OCI-LY3 (cell line): ENCODE measurements at regions not wholly inside any gene's neighbourhood (a gene's known extent, or its start where the extent isn't known, plus 50 kb on each side); places are given as distances from the start of the nearest gene placed in this dataset.
A peak's percentile ranks its signal among the peaks of the same experiment; 100 is the strongest.

Source experiments
- H2AFZ ChIP-seq: fragments of 200-600, 300-600 bp; shearing (Covaris generic); 2 replicates; pipeline ENCODE4 v1.6.0; 2014; ENCODE audit warnings: antibody characterized with exemption, low read depth, low read length
- H3K27ac ChIP-seq: fragments of 200-600, 300-600 bp; sonication (generic); 2 replicates; pipeline ENCODE4 v1.5.1; 2014; ENCODE audit warnings: mild to moderate bottlenecking, low read length, moderate library complexity, mixed read lengths
- H3K27me3 ChIP-seq: fragments of 200-600, 300-600 bp; sonication (generic); 2 replicates; pipeline ENCODE4 v1.6.1; 2014; ENCODE audit warnings: low read depth, low read length, mixed read lengths
- H3K36me3 ChIP-seq: fragments of 200-600, 300-600 bp; sonication (generic); replicated peaks from 2 replicates; pipeline ENCODE3; 2014; ENCODE audit warnings: low read depth, low read length, mixed read lengths
- H3K4me1 ChIP-seq: fragments of 300-600, 200-600 bp; sonication (generic); 2 replicates; pipeline ENCODE4 v1.6.1; 2014; ENCODE audit warnings: low read length, mixed read lengths
- H3K4me2 ChIP-seq: fragments of 200-600, 300-600 bp; sonication (generic); 2 replicates; pipeline ENCODE4 v1.6.1; 2014; ENCODE audit warnings: low read length, mixed read lengths
- H3K4me3 ChIP-seq: fragments of 300-600, 200-600 bp; sonication (generic); 2 replicates; pipeline ENCODE4 v1.5.1; 2014; ENCODE audit warnings: antibody characterized with exemption, mild to moderate bottlenecking, low read length, moderate library complexity
- H3K79me2 ChIP-seq: fragments of 300-600, 200-600 bp; shearing (Covaris generic); 2 replicates; pipeline ENCODE4 v1.6.1; 2014; ENCODE audit warnings: mild to moderate bottlenecking, low read length, mixed read lengths
- H3K9ac ChIP-seq: fragments of 300-600, 200-600 bp; shearing (Covaris generic); 2 replicates; pipeline ENCODE4 v1.6.0; 2014; ENCODE audit warnings: mild to moderate bottlenecking, low read length, moderate library complexity
- H3K9me3 ChIP-seq: fragments of 200-600, 300-600 bp; shearing (Covaris generic); 2 replicates; pipeline ENCODE4 v1.6.1; 2014; ENCODE audit warnings: low read length, mixed read lengths; ENCODE audit not compliant: insufficient read depth
- H4K20me1 ChIP-seq: fragments of 200-600, 300-600 bp; sonication (generic); 2 replicates; pipeline ENCODE4 v1.6.1; 2016; ENCODE audit warnings: low read length, mixed read lengths; ENCODE audit not compliant: insufficient read depth
- CTCF ChIP-seq: fragments of 200-600, 300-600 bp; sonication (generic); IDR thresholded peaks from 2 replicates; pipeline ENCODE4 v1.5.1; 2014; ENCODE audit warnings: antibody characterized with exemption, low read length, low read depth
- EZH2phosphoT487 ChIP-seq: fragments of 200-600 bp; shearing (Covaris generic); IDR thresholded peaks from 2 replicates; pipeline ENCODE4 v1.6.1; 2018; ENCODE audit warnings: antibody characterized with exemption, mixed run types, low read depth

DNA sequence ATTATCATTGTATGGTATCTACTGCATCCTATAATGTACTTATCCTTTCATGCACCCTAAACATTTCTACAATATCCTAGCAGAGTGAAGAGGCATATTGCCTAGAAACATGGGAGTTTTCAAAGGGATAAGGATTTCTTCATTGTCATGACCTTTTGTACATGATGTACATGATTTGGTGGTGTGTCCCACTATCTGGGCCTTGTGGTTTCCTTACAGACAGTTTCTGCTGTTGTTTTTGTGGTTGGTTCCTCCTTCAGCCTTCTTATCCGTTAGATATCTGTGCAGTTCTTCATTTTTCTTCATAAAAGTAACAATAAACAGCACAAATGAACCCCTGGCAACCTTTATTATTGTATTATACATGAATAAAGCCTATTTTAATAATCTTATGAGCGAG lies 70.4 kb upstream of the BACH1 start:
- no peak overlapping the region for H2AFZ ChIP-seq
- TF ChIP-seq EZH2phosphoT487 (no peak), CTCF (no peak)
- H3K27ac ChIP-seq = no peak overlapping the region
- H3K4me3 ChIP-seq = no peak overlapping the region
- H3K9ac ChIP-seq = no peak overlapping the region
- peaks cover 14% of the 10 kb centered on the region for H3K36me3 ChIP-seq
- H3K27me3 ChIP-seq = no peaks in the 10 kb centered on the region
- H3K4me1 ChIP-seq = peaks cover 44% of the 10 kb centered on the region
- no peaks in the 10 kb centered on the region for H3K9me3 ChIP-seq
- no peak overlapping the region for H3K4me2 ChIP-seq
- no peaks in the 10 kb centered on the region for H4K20me1 ChIP-seq
- H3K79me2 ChIP-seq = no peaks in the 10 kb centered on the region

DNA sequence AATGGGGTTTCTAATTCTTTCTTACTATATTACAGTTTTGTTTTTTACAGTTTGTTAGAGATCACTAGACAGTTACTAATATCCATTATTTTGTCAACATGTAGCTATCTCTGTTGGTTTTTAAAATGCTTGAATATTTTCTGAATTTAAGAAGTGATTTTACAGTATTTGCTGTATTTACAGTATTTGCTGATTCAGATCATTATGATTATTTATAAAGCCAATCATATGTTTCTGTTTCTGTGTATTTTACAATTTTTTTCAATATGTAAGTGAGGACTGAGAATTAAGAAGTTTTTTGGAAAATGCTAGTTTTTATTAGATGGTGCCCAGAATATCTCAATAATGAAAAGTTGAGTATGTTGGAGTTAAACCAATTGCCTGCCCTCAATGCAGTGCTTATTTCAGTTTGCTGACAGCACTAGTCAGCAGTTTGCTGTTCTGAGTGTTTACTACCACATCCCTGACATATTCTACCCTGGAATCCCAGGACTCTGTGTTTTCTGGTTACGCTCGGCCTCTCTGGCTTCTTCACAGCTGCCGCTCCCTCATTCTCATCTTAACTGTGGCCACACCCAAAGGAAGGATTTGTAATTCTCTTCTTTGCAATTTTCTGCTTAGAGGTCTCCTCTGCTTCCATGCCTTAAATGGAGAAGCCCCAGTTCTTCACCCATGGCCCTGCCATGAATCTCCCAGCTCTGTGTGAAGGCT lies 68.0 kb upstream of the BACH1 start:
- H3K79me2 ChIP-seq = peaks cover 11% of the 10 kb centered on the region
- peak overlapping the region; percentile 18 for H3K4me2 ChIP-seq
- no peaks in the 10 kb centered on the region for H4K20me1 ChIP-seq
- peak overlapping the region; percentile 14; the same call in 1 of the 2 replicates for H3K4me3 ChIP-seq
- H3K36me3 ChIP-seq = peaks cover 6% of the 10 kb centered on the region
- H2AFZ ChIP-seq = no peak overlapping the region
- H3K27me3 ChIP-seq = no peaks in the 10 kb centered on the region
- peaks cover 56% of the 10 kb centered on the region for H3K4me1 ChIP-seq
- no peak for TF ChIP-seq CTCF
- TF ChIP-seq EZH2phosphoT487 = no peak
- H3K27ac ChIP-seq = peak overlapping the region; percentile 99
- peak overlapping the region; percentile 8; the same call in 1 of the 2 replicates for H3K9ac ChIP-seq
- H3K9me3 ChIP-seq = no peaks in the 10 kb centered on the region

- peak overlapping the region; percentile 72; the same call in 1 of the 2 replicates for H3K4me3 ChIP-seq
- peaks cover 6% of the 10 kb centered on the region for H3K36me3 ChIP-seq
- TF ChIP-seq CTCF (no peak), EZH2phosphoT487 (no peak)
- H3K4me1 ChIP-seq = peaks cover 69% of the 10 kb centered on the region
- peak overlapping the region; percentile 85; the same call in 1 of the 2 replicates for H3K9ac ChIP-seq
- no peaks in the 10 kb centered on the region for H3K9me3 ChIP-seq
- H2AFZ ChIP-seq = no peak overlapping the region
- no peaks in the 10 kb centered on the region for H4K20me1 ChIP-seq
- H3K4me2 ChIP-seq = peak overlapping the region; percentile 90
- peaks cover 17% of the 10 kb centered on the region for H3K79me2 ChIP-seq
- H3K27ac ChIP-seq = peak overlapping the region; percentile 99
- no peaks in the 10 kb centered on the region for H3K27me3 ChIP-seq
Observed at GRCh38 chr21:29231756-29232529, 66.8 kb upstream of the BACH1 start.
